OCI-LY1 (cell line): ENCODE measurements at regions not wholly inside any gene's neighbourhood (a gene's known extent, or its start where the extent isn't known, plus 50 kb on each side); places are given as distances from the start of the nearest gene placed in this dataset.

ENCODE experiments used
- EZH2 ChIP-seq: fragments of 200-600 bp; sonication (generic), shearing (Covaris generic); IDR thresholded peaks from 2 replicates; pipeline ENCODE4 v1.8.0; 2017; ENCODE audit warnings: borderline replicate concordance, mixed run types, mild to moderate bottlenecking, antibody characterized with exemption, low read length, moderate library complexity, mixed read lengths
- TF ChIP-seq, protein P1 (sequence below): fragments of 200-600 bp; sonication (generic), shearing (Covaris generic); IDR thresholded peaks from 2 replicates; pipeline ENCODE4 v1.5.1; 2017; ENCODE audit warnings: mild to moderate bottlenecking, antibody characterized with exemption, low read length, moderate library complexity, mixed read lengths

DNA sequence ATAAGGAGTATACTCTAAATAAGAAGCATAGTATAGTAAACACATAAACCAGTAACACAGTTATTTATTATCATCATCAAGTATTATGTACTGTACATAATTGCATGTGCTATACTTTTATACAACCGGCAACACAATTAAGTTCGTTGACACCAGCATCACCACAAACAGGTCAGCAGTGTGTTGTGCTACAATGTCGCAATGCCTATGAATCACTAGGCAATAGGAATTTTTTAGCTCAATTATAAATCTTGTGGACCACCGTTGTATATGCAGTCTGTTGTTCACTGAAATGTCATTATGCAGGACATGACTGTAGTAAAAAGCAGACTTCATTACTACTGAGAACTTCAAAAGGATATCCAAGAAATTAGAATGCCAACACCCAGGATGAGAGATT is 177.0 kb downstream of the PDCD6IP start:
- TF ChIP-seq, protein P1, sequence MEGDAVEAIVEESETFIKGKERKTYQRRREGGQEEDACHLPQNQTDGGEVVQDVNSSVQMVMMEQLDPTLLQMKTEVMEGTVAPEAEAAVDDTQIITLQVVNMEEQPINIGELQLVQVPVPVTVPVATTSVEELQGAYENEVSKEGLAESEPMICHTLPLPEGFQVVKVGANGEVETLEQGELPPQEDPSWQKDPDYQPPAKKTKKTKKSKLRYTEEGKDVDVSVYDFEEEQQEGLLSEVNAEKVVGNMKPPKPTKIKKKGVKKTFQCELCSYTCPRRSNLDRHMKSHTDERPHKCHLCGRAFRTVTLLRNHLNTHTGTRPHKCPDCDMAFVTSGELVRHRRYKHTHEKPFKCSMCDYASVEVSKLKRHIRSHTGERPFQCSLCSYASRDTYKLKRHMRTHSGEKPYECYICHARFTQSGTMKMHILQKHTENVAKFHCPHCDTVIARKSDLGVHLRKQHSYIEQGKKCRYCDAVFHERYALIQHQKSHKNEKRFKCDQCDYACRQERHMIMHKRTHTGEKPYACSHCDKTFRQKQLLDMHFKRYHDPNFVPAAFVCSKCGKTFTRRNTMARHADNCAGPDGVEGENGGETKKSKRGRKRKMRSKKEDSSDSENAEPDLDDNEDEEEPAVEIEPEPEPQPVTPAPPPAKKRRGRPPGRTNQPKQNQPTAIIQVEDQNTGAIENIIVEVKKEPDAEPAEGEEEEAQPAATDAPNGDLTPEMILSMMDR: no peak
- no peak for TF ChIP-seq EZH2
